IMR-90 (cell line): ENCODE measurements at regions not wholly inside any gene's neighbourhood (a gene's known extent, or its start where the extent isn't known, plus 50 kb on each side); places are given as distances from the start of the nearest gene placed in this dataset.

Source experiments
- ATAC-seq: fragments of 200-7000 bp; cut with Tn5 transposase; 2 replicates; pipeline ENCODE4 v1.9.1; 2020; ENCODE audit warnings: low read depth, mild to moderate bottlenecking, moderate library complexity
- BruUV-seq: library from RNA; stranded (reverse); fragments of 400-500 nt; replicated peaks from 2 replicates; lab custom pipeline; 2021; lab: Mats Ljungman, UMichigan
- CTCF ChIA-PET: fragments of 300-600 bp; formaldehyde crosslinking; extraction: SDS; loops from one replicate; lab custom pipeline; 2021; ENCODE audit warnings: antibody characterized with exemption; lab: Yijun Ruan, JAX
- POLR2A ChIA-PET: fragments of 300-600 bp; sonication (Branson Sonifier 250); formaldehyde crosslinking; loops from one replicate; lab custom pipeline; 2022; ENCODE audit warnings: antibody characterized with exemption; ENCODE audit not compliant: unreplicated experiment; lab: Charles Lee
- DNase-seq: peaks from one replicate; pipeline ENCODE4 v3.0.0; 2013
- H2AFZ ChIP-seq: replicated peaks from 2 replicates; pipeline ENCODE3; 2013; ENCODE audit warnings: low read length, mild to moderate bottlenecking; ENCODE audit not compliant: poor library complexity
- H2AK5ac ChIP-seq: 2 replicates; pipeline ENCODE4 v1.6.1; 2013; ENCODE audit warnings: low read depth, low read length, inconsistent platforms
- H2AK9ac ChIP-seq: replicated peaks from 2 replicates; pipeline ENCODE3; 2013; ENCODE audit warnings: mild to moderate bottlenecking, low read depth, low read length, moderate library complexity; ENCODE audit not compliant: poor library complexity
- H2BK120ac ChIP-seq: 2 replicates; pipeline ENCODE4 v1.6.1; 2013; ENCODE audit warnings: low read depth, low read length, inconsistent platforms
- H2BK15ac ChIP-seq: 3 replicates; pipeline ENCODE4 v1.6.1; 2013; ENCODE audit warnings: low read depth, low read length, inconsistent platforms
- H2BK20ac ChIP-seq: 2 replicates; pipeline ENCODE4 v1.6.1; 2013; ENCODE audit warnings: low read depth, mild to moderate bottlenecking, inconsistent platforms, low read length, moderate library complexity
- H2BK5ac ChIP-seq: 2 replicates; pipeline ENCODE4 v1.6.1; 2013; ENCODE audit warnings: mild to moderate bottlenecking, low read depth, low read length, inconsistent platforms; ENCODE audit not compliant: poor library complexity, severe bottlenecking
- H3K14ac ChIP-seq: replicated peaks from 2 replicates; pipeline ENCODE4 v1.6.1; 2013; ENCODE audit warnings: low read depth, low read length, inconsistent platforms
- H3K18ac ChIP-seq: 2 replicates; pipeline ENCODE4 v1.6.1; 2013; ENCODE audit warnings: low read depth, low read length, control low read depth
- H3K23ac ChIP-seq: 2 replicates; pipeline ENCODE4 v1.6.1; 2013; ENCODE audit warnings: low read depth, low read length, inconsistent platforms
- H3K27ac ChIP-seq: 2 replicates; pipeline ENCODE4 v1.5.1; 2013; ENCODE audit warnings: mild to moderate bottlenecking, control low read depth, low read length; ENCODE audit not compliant: insufficient read depth
- H3K27me3 ChIP-seq: 2 replicates; pipeline ENCODE4 v1.6.1; 2013; ENCODE audit warnings: low read length; ENCODE audit not compliant: control insufficient read depth, insufficient read depth
- H3K36me3 ChIP-seq: 2 replicates; pipeline ENCODE4 v1.6.1; 2013; ENCODE audit warnings: low read length, mixed read lengths; ENCODE audit not compliant: control insufficient read depth, insufficient read depth
- H3K4ac ChIP-seq: 2 replicates; pipeline ENCODE4 v1.6.1; 2013; ENCODE audit warnings: low read depth, low read length, inconsistent platforms
- H3K4me1 ChIP-seq: 2 replicates; pipeline ENCODE4 v1.6.1; 2013; ENCODE audit warnings: low read length, mixed read lengths; ENCODE audit not compliant: control insufficient read depth, insufficient read depth
- H3K4me2 ChIP-seq: 2 replicates; pipeline ENCODE4 v1.6.1; 2013; ENCODE audit warnings: low read depth, mild to moderate bottlenecking, control low read depth, low read length, moderate library complexity
- H3K4me3 ChIP-seq: 2 replicates; pipeline ENCODE4 v1.5.1; 2013; ENCODE audit warnings: low read depth, mild to moderate bottlenecking, control low read depth, low read length, moderate library complexity; ENCODE audit not compliant: insufficient read depth
- H3K56ac ChIP-seq: 2 replicates; pipeline ENCODE4 v1.6.1; 2013; ENCODE audit warnings: low read length, inconsistent platforms; ENCODE audit not compliant: insufficient read depth; ENCODE audit errors: extremely low read depth
- H3K79me1 ChIP-seq, 2 experiments: 2 replicates each; pipeline ENCODE4 v1.6.1; 2013; ENCODE audit warnings: low read length in 2 of 2, inconsistent platforms in 1 of 2, low read depth in 1 of 2
- H3K9ac ChIP-seq: 2 replicates; pipeline ENCODE4 v1.6.1; 2013; ENCODE audit warnings: low read depth, low read length, control low read depth
- H3K9me1 ChIP-seq: 2 replicates; pipeline ENCODE4 v1.6.1; 2013; ENCODE audit warnings: low read length, inconsistent platforms; ENCODE audit not compliant: insufficient read depth
- H3K9me3 ChIP-seq: 2 replicates; pipeline ENCODE4 v1.6.1; 2013; ENCODE audit warnings: low read length; ENCODE audit not compliant: control insufficient read depth, insufficient read depth
- H4K20me1 ChIP-seq: 2 replicates; pipeline ENCODE4 v1.6.1; 2013; ENCODE audit warnings: low read length, inconsistent platforms; ENCODE audit not compliant: insufficient read depth
- H4K5ac ChIP-seq: 2 replicates; pipeline ENCODE4 v1.6.1; 2013; ENCODE audit warnings: mild to moderate bottlenecking, low read depth, low read length, control low read depth
- H4K8ac ChIP-seq, 2 experiments: 2 replicates each; pipeline ENCODE4 v1.6.1; 2013; ENCODE audit warnings: low read depth in 2 of 2, low read length in 2 of 2, control low read depth in 1 of 2, inconsistent platforms in 1 of 2
- H4K91ac ChIP-seq: 2 replicates; pipeline ENCODE4 v1.6.1; 2013; ENCODE audit warnings: low read depth, low read length, inconsistent platforms; ENCODE audit not compliant: insufficient read depth
- BHLHE40 ChIP-seq: fragments of 150-350 bp; IDR thresholded peaks from 2 replicates; pipeline ENCODE4 v1.6.1; 2016; ENCODE audit warnings: mild to moderate bottlenecking, low read depth, low read length
- CEBPB ChIP-seq: IDR thresholded peaks from 2 replicates; pipeline ENCODE4 v1.6.1; 2012; ENCODE audit warnings: low read depth, low read length, improper control_type of control experiment
- CHD1 ChIP-seq: IDR thresholded peaks from 2 replicates; pipeline ENCODE4 v1.6.1; 2012; ENCODE audit warnings: low read depth, low read length, improper control_type of control experiment
- FOS ChIP-seq: fragments of 150-350 bp; IDR thresholded peaks from 2 replicates; pipeline ENCODE4 v1.6.1; 2016; ENCODE audit warnings: low read depth, low read length
- MAFK ChIP-seq: IDR thresholded peaks from 2 replicates; pipeline ENCODE4 v1.6.1; 2012; ENCODE audit warnings: low read depth, low read length, improper control_type of control experiment
- MAZ ChIP-seq: IDR thresholded peaks from 2 replicates; pipeline ENCODE4 v1.6.1; 2012; ENCODE audit warnings: low read depth, mild to moderate bottlenecking, low read length, improper control_type of control experiment, moderate library complexity, borderline replicate concordance
- MXI1 ChIP-seq: IDR thresholded peaks from 2 replicates; pipeline ENCODE4 v1.6.1; 2012; ENCODE audit warnings: low read depth, mild to moderate bottlenecking, low read length, moderate library complexity, borderline replicate concordance
- NFE2L2 ChIP-seq: fragments of 150-350 bp; IDR thresholded peaks from 2 replicates; pipeline ENCODE4 v1.6.1; 2016; ENCODE audit warnings: low read depth, mild to moderate bottlenecking, low read length
- POLR2A ChIP-seq: IDR thresholded peaks from 2 replicates; pipeline ENCODE4 v1.6.1; 2012; ENCODE audit warnings: mild to moderate bottlenecking, low read depth, low read length
- RAD21 ChIP-seq: IDR thresholded peaks from 2 replicates; pipeline ENCODE4 v1.6.1; 2012; ENCODE audit warnings: low read length, improper control_type of control experiment
- RCOR1 ChIP-seq: IDR thresholded peaks from 2 replicates; pipeline ENCODE4 v1.6.1; 2012; ENCODE audit warnings: mild to moderate bottlenecking, low read length, improper control_type of control experiment; ENCODE audit not compliant: insufficient replicate concordance
- RFX5 ChIP-seq: IDR thresholded peaks from 2 replicates; pipeline ENCODE4 v1.8.0; 2012; ENCODE audit warnings: low read depth, mild to moderate bottlenecking, low read length, moderate library complexity
- SMC3 ChIP-seq: fragments of 150-350 bp; IDR thresholded peaks from 2 replicates; pipeline ENCODE4 v1.6.1; 2016; ENCODE audit warnings: low read depth, mild to moderate bottlenecking, antibody characterized with exemption, low read length, moderate library complexity
- WGBS, 2 experiments: methylation state at CpG; one replicate each; pipeline versions ENCODE4 v1.1.5 to v1.1.7; 2013; ENCODE audit warnings: missing lambda C conversion rate in 2 of 2; ENCODE audit not compliant: insufficient read length in 1 of 2; ENCODE audit errors: extremely low coverage in 2 of 2; 5-methylcytosine and 5-hydroxymethylcytosine counted together
- dilution Hi-C: fragments of 300-500 bp; cut with HindIII; formaldehyde crosslinking; loops from one replicate; pipeline ENCODE4 v1.14.3; 2018; ENCODE audit warnings: low sequenced_read_pairs; ENCODE audit not compliant: unreplicated experiment
- in situ Hi-C: fragments of 300-500 bp; cut with MboI; formaldehyde crosslinking; loops from 3 replicates; pipeline ENCODE4 v1.14.3; 2019; ENCODE audit warnings: low sequenced_read_pairs, inconsistent platforms, mixed read lengths
- intact Hi-C: fragments of 100-400 bp; cut with micrococcal nuclease; formaldehyde crosslinking; loops from 2 replicates; pipeline ENCODE4 v1.10.0; 2022
- TF ChIP-seq, protein P1 (sequence below): conservative IDR thresholded peaks from 2 replicates; pipeline ENCODE4 v1.5.1; 2012; ENCODE audit warnings: mild to moderate bottlenecking, low read depth, low read length, improper control_type of control experiment
- TF ChIP-seq, protein P2 (sequence below): fragments of 150-350 bp; IDR thresholded peaks from 2 replicates; pipeline ENCODE4 v1.6.1; 2017; ENCODE audit warnings: mild to moderate bottlenecking, antibody characterized with exemption, low read length, low read depth
- TF ChIP-seq, protein P3 (sequence below): fragments of 150-350 bp; IDR thresholded peaks from 2 replicates; pipeline ENCODE4 v1.6.1; 2016; ENCODE audit warnings: low read depth, mild to moderate bottlenecking, low read length, moderate library complexity, borderline replicate concordance

DNA sequence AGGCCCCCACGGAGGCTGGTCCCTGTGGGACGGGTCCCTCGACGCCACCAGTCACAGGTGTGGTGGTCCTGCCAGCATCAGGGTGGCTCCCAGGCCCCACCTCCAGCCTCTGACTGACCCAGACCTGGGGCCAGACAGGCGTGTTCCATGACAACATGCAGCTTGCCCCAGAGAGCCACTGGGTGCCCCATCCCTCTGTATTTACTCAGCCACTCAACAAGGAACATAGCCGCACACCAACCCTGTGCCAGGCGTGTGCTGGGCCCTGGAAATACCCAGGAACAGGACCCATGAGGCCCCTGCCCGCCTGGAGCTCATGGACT, 65.4 kb downstream of the MATN1 start:
- H3K36me3 ChIP-seq, result no peaks in the 10 kb centered on the region
- no peak overlapping the region for H3K4me3 ChIP-seq
- in situ Hi-C loops, result no loop called here
- no peak overlapping the region for H3K4me2 ChIP-seq
- ChIA-PET POLR2A (no interaction called here), CTCF (no interaction called here)
- H4K20me1 ChIP-seq, result no peaks in the 10 kb centered on the region
- no TSS peak for BruUV-seq
- no peak overlapping the region for H3K9ac ChIP-seq
- no peak overlapping the region for H2AK9ac ChIP-seq
- no peak overlapping the region for H3K56ac ChIP-seq
- no peaks in the 10 kb centered on the region for H3K9me1 ChIP-seq
- H3K4ac ChIP-seq, result no peak overlapping the region
- H2BK15ac ChIP-seq, result no peak overlapping the region
- no peak overlapping the region for H3K18ac ChIP-seq
- H2BK5ac ChIP-seq, result no peak overlapping the region
- no peak overlapping the region for H4K8ac ChIP-seq
- no peaks in the 10 kb centered on the region for H3K9me3 ChIP-seq
- H2BK120ac ChIP-seq, result no peak overlapping the region
- H3K14ac ChIP-seq, result no peak overlapping the region
- H3K79me1 ChIP-seq, result no peaks in the 10 kb centered on the region
- no peak overlapping the region for H3K23ac ChIP-seq
- intact Hi-C loops, result loop anchor here (5.0 kb wide), 1 partner anchor 1106 kb away; no protein-coding TSS in a partner anchor
- no peaks in the 10 kb centered on the region for H3K4me1 ChIP-seq
- no peak overlapping the region for H4K91ac ChIP-seq
- whole genome bisulfite sequencing, 2 experiments, result 25% methylated on average over 2 of the region's 8 CpGs; no CpG with 5 or more reads in 1 of the 2 experiments
- no peak for ATAC-seq
- no peak for DNase-seq
- H3K27ac ChIP-seq, result no peak overlapping the region
- no peak for TF ChIP-seq NFE2L2
- no peak for TF ChIP-seq RFX5
- TF ChIP-seq RCOR1, result no peak
- no peak for TF ChIP-seq CHD1
- TF ChIP-seq MAFK, result no peak
- TF ChIP-seq BHLHE40, result no peak
- TF ChIP-seq POLR2A, result no peak
- no peak for TF ChIP-seq SMC3
- TF ChIP-seq RAD21, result no peak
- TF ChIP-seq, protein P1, sequence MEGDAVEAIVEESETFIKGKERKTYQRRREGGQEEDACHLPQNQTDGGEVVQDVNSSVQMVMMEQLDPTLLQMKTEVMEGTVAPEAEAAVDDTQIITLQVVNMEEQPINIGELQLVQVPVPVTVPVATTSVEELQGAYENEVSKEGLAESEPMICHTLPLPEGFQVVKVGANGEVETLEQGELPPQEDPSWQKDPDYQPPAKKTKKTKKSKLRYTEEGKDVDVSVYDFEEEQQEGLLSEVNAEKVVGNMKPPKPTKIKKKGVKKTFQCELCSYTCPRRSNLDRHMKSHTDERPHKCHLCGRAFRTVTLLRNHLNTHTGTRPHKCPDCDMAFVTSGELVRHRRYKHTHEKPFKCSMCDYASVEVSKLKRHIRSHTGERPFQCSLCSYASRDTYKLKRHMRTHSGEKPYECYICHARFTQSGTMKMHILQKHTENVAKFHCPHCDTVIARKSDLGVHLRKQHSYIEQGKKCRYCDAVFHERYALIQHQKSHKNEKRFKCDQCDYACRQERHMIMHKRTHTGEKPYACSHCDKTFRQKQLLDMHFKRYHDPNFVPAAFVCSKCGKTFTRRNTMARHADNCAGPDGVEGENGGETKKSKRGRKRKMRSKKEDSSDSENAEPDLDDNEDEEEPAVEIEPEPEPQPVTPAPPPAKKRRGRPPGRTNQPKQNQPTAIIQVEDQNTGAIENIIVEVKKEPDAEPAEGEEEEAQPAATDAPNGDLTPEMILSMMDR, result no peak
- TF ChIP-seq MAZ, result no peak
- TF ChIP-seq, protein P2, sequence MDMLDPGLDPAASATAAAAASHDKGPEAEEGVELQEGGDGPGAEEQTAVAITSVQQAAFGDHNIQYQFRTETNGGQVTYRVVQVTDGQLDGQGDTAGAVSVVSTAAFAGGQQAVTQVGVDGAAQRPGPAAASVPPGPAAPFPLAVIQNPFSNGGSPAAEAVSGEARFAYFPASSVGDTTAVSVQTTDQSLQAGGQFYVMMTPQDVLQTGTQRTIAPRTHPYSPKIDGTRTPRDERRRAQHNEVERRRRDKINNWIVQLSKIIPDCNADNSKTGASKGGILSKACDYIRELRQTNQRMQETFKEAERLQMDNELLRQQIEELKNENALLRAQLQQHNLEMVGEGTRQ, result no peak
- TF ChIP-seq, protein P3, sequence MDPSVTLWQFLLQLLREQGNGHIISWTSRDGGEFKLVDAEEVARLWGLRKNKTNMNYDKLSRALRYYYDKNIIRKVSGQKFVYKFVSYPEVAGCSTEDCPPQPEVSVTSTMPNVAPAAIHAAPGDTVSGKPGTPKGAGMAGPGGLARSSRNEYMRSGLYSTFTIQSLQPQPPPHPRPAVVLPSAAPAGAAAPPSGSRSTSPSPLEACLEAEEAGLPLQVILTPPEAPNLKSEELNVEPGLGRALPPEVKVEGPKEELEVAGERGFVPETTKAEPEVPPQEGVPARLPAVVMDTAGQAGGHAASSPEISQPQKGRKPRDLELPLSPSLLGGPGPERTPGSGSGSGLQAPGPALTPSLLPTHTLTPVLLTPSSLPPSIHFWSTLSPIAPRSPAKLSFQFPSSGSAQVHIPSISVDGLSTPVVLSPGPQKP, result no peak
- no peak for TF ChIP-seq CEBPB
- no peak for TF ChIP-seq FOS
- TF ChIP-seq MXI1, result no peak
- dilution Hi-C loops, result no loop called here
- peaks cover 12% of the 10 kb centered on the region; the same call in 1 of the 2 replicates for H3K27me3 ChIP-seq
- H4K5ac ChIP-seq, result no peak overlapping the region
- no peak overlapping the region for H2AFZ ChIP-seq
- no peak overlapping the region for H2BK20ac ChIP-seq
- no peak overlapping the region for H2AK5ac ChIP-seq
